COLO829 (cell line): ENCODE measurements at regions not wholly inside any gene's neighbourhood (a gene's known extent, or its start where the extent isn't known, plus 50 kb on each side); places are given as distances from the start of the nearest gene placed in this dataset.
A peak's percentile ranks its signal among the peaks of the same experiment; 100 is the strongest.

Source experiments
- DNase-seq: peaks from one replicate; pipeline ENCODE4 v3.0.0; 2012; ENCODE audit warnings: low spot score

GRCh38 chr12:93944911-93945310 lies 203.5 kb upstream of the PLXNC1 start:
- no peak for DNase-seq

- no peak for DNase-seq
Observed at GRCh38 chr12:93946542-93947150, 201.7 kb upstream of the PLXNC1 start.

- DNase-seq = no peak
Observed at GRCh38 chr12:93947486-93947885, 200.9 kb upstream of the PLXNC1 start.

- DNase-seq = no peak
Observed at GRCh38 chr12:93950311-93950710, 198.1 kb upstream of the PLXNC1 start.

GRCh38 chr12:93954166-93955112 lies 193.9 kb upstream of the PLXNC1 start:
- DNase-seq = no peak

- DNase-seq = no peak
Observed at GRCh38 chr12:93956551-93956950, 191.8 kb upstream of the PLXNC1 start.

- DNase-seq = no peak
Observed at GRCh38 chr12:93957168-93957567, 191.2 kb upstream of the PLXNC1 start.

GRCh38 chr12:93957870-93958269 lies 190.5 kb upstream of the PLXNC1 start:
- no peak for DNase-seq

- no peak for DNase-seq
Observed at GRCh38 chr12:93959657-93960056, 188.7 kb upstream of the PLXNC1 start.

- DNase-seq = no peak
Observed at GRCh38 chr12:93960521-93960920, 187.9 kb upstream of the PLXNC1 start.

- DNase-seq = no peak
Observed at GRCh38 chr12:93962336-93962735, 186.0 kb upstream of the PLXNC1 start.

GRCh38 chr12:93964936-93965335 lies 183.4 kb upstream of the PLXNC1 start:
- peak; percentile 72 for DNase-seq

- no peak for DNase-seq
Observed at GRCh38 chr12:93966516-93967133, 181.8 kb upstream of the PLXNC1 start.

GRCh38 chr12:93967454-93967853 lies 180.9 kb upstream of the PLXNC1 start:
- DNase-seq = no peak

GRCh38 chr12:93968536-93969285 lies 179.7 kb upstream of the PLXNC1 start:
- no peak for DNase-seq

- peak; percentile 26 for DNase-seq
Observed at GRCh38 chr12:93970900-93971688, 177.3 kb upstream of the PLXNC1 start.

GRCh38 chr12:93972411-93973208 lies 175.8 kb upstream of the PLXNC1 start:
- no peak for DNase-seq

GRCh38 chr12:93974252-93974651 lies 174.1 kb upstream of the PLXNC1 start:
- no peak for DNase-seq

- DNase-seq = no peak
Observed at GRCh38 chr12:93976024-93976423, 172.4 kb upstream of the PLXNC1 start.

GRCh38 chr12:93977081-93977480 lies 171.3 kb upstream of the PLXNC1 start:
- DNase-seq = no peak

- DNase-seq = no peak
Observed at GRCh38 chr12:93978553-93978952, 169.8 kb upstream of the PLXNC1 start.
